OCI-LY1 (cell line): ENCODE measurements at regions not wholly inside any gene's neighbourhood (a gene's known extent, or its start where the extent isn't known, plus 50 kb on each side); places are given as distances from the start of the nearest gene placed in this dataset.

Experiments used
- H2AFZ ChIP-seq: fragments of 200-600 bp; sonication (generic), shearing (Covaris generic); 2 replicates; pipeline ENCODE4 v1.6.0; 2014; ENCODE audit warnings: antibody characterized with exemption, mild to moderate bottlenecking, low read length
- H3F3A ChIP-seq: fragments of 200-600 bp; sonication (generic), shearing (Covaris generic); 2 replicates; pipeline ENCODE4 v1.6.0; 2014; ENCODE audit warnings: mild to moderate bottlenecking, antibody characterized with exemption, low read length, moderate library complexity; ENCODE audit not compliant: insufficient read depth
- H3K27ac ChIP-seq: fragments of 200-600 bp; sonication (generic); 2 replicates; pipeline ENCODE4 v1.5.1; 2014; ENCODE audit warnings: low read length, mixed run types, mild to moderate bottlenecking, low read depth; ENCODE audit not compliant: poor library complexity, severe bottlenecking
- H3K27me3 ChIP-seq: fragments of 200-600 bp; sonication (generic); 2 replicates; pipeline ENCODE4 v1.6.0; 2014; ENCODE audit warnings: antibody characterized with exemption, mild to moderate bottlenecking, low read length, moderate library complexity; ENCODE audit not compliant: insufficient read depth
- H3K36me3 ChIP-seq: fragments of 200-600 bp; sonication (generic); 2 replicates; pipeline ENCODE4 v1.6.1; 2014; ENCODE audit warnings: mild to moderate bottlenecking, antibody characterized with exemption, low read length, moderate library complexity, mixed read lengths; ENCODE audit not compliant: insufficient read depth
- H3K4me1 ChIP-seq: fragments of 200-600 bp; sonication (generic); 2 replicates; pipeline ENCODE4 v1.5.1; 2014; ENCODE audit warnings: mild to moderate bottlenecking, low read length, moderate library complexity; ENCODE audit not compliant: insufficient read depth, severe bottlenecking
- H3K4me2 ChIP-seq: fragments of 200-600 bp; sonication (generic), shearing (Covaris generic); 2 replicates; pipeline ENCODE4 v1.6.1; 2014; ENCODE audit warnings: low read length
- H3K4me3 ChIP-seq: fragments of 200-600 bp; sonication (generic); 2 replicates; pipeline ENCODE4 v1.5.1; 2014; ENCODE audit warnings: low read length, low read depth, mild to moderate bottlenecking, mixed read lengths; ENCODE audit not compliant: poor library complexity, severe bottlenecking
- H3K79me2 ChIP-seq: fragments of 200-600 bp; shearing (Covaris generic); 2 replicates; pipeline ENCODE4 v1.6.1; 2016; ENCODE audit warnings: mixed run types, low read length, mixed read lengths; ENCODE audit not compliant: insufficient read depth
- H3K9ac ChIP-seq: fragments of 200-600 bp; sonication (generic), shearing (Covaris generic); 2 replicates; pipeline ENCODE4 v1.6.1; 2014; ENCODE audit warnings: mild to moderate bottlenecking, low read length, mixed read lengths
- H3K9me2 ChIP-seq: fragments of 200-600 bp; sonication (generic), shearing (Covaris generic); 2 replicates; pipeline ENCODE4 v1.6.1; 2014; ENCODE audit warnings: low read depth, mild to moderate bottlenecking, low read length, mixed read lengths
- H3K9me3 ChIP-seq: fragments of 200-600 bp; shearing (Covaris generic); 2 replicates; pipeline ENCODE4 v1.6.1; 2014; ENCODE audit warnings: low read length, mixed read lengths
- H4K20me1 ChIP-seq: fragments of 200-600 bp; sonication (generic), shearing (Covaris generic); 2 replicates; pipeline ENCODE4 v1.6.0; 2016; ENCODE audit warnings: mild to moderate bottlenecking, low read length; ENCODE audit not compliant: insufficient read depth
- EZH2 ChIP-seq: fragments of 200-600 bp; sonication (generic), shearing (Covaris generic); IDR thresholded peaks from 2 replicates; pipeline ENCODE4 v1.8.0; 2017; ENCODE audit warnings: borderline replicate concordance, mixed run types, mild to moderate bottlenecking, antibody characterized with exemption, low read length, moderate library complexity, mixed read lengths
- TF ChIP-seq, protein P1 (sequence below): fragments of 200-600 bp; sonication (generic), shearing (Covaris generic); IDR thresholded peaks from 2 replicates; pipeline ENCODE4 v1.5.1; 2017; ENCODE audit warnings: mild to moderate bottlenecking, antibody characterized with exemption, low read length, moderate library complexity, mixed read lengths

GRCh38 chr18:53795061-53795460 is 429.4 kb downstream of the MBD2 start:
- H3K4me2 ChIP-seq: no peak overlapping the region
- H3K27me3 ChIP-seq: no peaks in the 10 kb centered on the region
- H4K20me1 ChIP-seq: no peaks in the 10 kb centered on the region
- no peak overlapping the region for H2AFZ ChIP-seq
- no peak overlapping the region for H3K4me3 ChIP-seq
- TF ChIP-seq EZH2: no peak
- TF ChIP-seq, protein P1, sequence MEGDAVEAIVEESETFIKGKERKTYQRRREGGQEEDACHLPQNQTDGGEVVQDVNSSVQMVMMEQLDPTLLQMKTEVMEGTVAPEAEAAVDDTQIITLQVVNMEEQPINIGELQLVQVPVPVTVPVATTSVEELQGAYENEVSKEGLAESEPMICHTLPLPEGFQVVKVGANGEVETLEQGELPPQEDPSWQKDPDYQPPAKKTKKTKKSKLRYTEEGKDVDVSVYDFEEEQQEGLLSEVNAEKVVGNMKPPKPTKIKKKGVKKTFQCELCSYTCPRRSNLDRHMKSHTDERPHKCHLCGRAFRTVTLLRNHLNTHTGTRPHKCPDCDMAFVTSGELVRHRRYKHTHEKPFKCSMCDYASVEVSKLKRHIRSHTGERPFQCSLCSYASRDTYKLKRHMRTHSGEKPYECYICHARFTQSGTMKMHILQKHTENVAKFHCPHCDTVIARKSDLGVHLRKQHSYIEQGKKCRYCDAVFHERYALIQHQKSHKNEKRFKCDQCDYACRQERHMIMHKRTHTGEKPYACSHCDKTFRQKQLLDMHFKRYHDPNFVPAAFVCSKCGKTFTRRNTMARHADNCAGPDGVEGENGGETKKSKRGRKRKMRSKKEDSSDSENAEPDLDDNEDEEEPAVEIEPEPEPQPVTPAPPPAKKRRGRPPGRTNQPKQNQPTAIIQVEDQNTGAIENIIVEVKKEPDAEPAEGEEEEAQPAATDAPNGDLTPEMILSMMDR: no peak
- no peaks in the 10 kb centered on the region for H3K4me1 ChIP-seq
- no peaks in the 10 kb centered on the region for H3K36me3 ChIP-seq
- H3K27ac ChIP-seq: no peak overlapping the region
- no peaks in the 10 kb centered on the region for H3K79me2 ChIP-seq
- no peaks in the 10 kb centered on the region for H3F3A ChIP-seq
- H3K9ac ChIP-seq: no peak overlapping the region
- no peaks in the 10 kb centered on the region for H3K9me2 ChIP-seq
- no peaks in the 10 kb centered on the region for H3K9me3 ChIP-seq

GRCh38 chr18:53792762-53793161 is 431.7 kb downstream of the MBD2 start:
- Histone ChIP-seq H3F3A (no peaks in the 10 kb centered on the region), H3K4me2 (no peak overlapping the region), H3K79me2 (no peaks in the 10 kb centered on the region), H3K27ac (no peak overlapping the region), H3K27me3 (no peaks in the 10 kb centered on the region), H2AFZ (no peak overlapping the region), H3K9me3 (no peaks in the 10 kb centered on the region), H3K4me1 (no peaks in the 10 kb centered on the region), H3K36me3 (no peaks in the 10 kb centered on the region), H3K9ac (no peak overlapping the region), H3K4me3 (no peak overlapping the region), H4K20me1 (no peaks in the 10 kb centered on the region), H3K9me2 (no peaks in the 10 kb centered on the region)
- no peak for TF ChIP-seq EZH2
- TF ChIP-seq, protein P1: no peak

GRCh38 chr18:53790786-53791185 is 433.7 kb downstream of the MBD2 start:
- Histone ChIP-seq H3K4me1 (no peaks in the 10 kb centered on the region), H3K9ac (no peak overlapping the region), H3K27ac (no peak overlapping the region), H3K36me3 (no peaks in the 10 kb centered on the region), H3K9me3 (no peaks in the 10 kb centered on the region), H2AFZ (no peak overlapping the region), H3K4me2 (no peak overlapping the region), H3K79me2 (no peaks in the 10 kb centered on the region), H3K27me3 (no peaks in the 10 kb centered on the region), H3K9me2 (no peaks in the 10 kb centered on the region), H3K4me3 (no peak overlapping the region), H3F3A (no peaks in the 10 kb centered on the region), H4K20me1 (no peaks in the 10 kb centered on the region)
- TF ChIP-seq, protein P1: no peak
- no peak for TF ChIP-seq EZH2
